SJSA1 (cell line): ENCODE measurements at regions not wholly inside any gene's neighbourhood (a gene's known extent, or its start where the extent isn't known, plus 50 kb on each side); places are given as distances from the start of the nearest gene placed in this dataset.
"Not testable (repeated sequence)": the region's sequence is repeated elsewhere in the genome, so short reads cannot be mapped to it uniquely, and the experiment has no call there.

Experiments used
- DNase-seq, 2 experiments: peaks; one replicate each; pipeline ENCODE4 v3.0.0-alpha.2; 2015 to 2020; ENCODE audit warnings: low spot score in 2 of 2, low read depth in 1 of 2
- H3K27ac ChIP-seq: fragments of 250-450 bp; sonication (Bioruptor Pico); 2 replicates; pipeline ENCODE4 v1.5.1; 2020; ENCODE audit warnings: mild to moderate bottlenecking, moderate library complexity
- H3K27me3 ChIP-seq: fragments of 250-450 bp; sonication (Bioruptor Pico); replicated peaks from 2 replicates; pipeline ENCODE4 v1.5.1; 2020; ENCODE audit warnings: mild to moderate bottlenecking, moderate library complexity
- H3K36me3 ChIP-seq: fragments of 250-450 bp; sonication (Bioruptor Pico); 2 replicates; pipeline ENCODE4 v1.5.1; 2020; ENCODE audit warnings: mild to moderate bottlenecking
- H3K4me1 ChIP-seq: fragments of 250-450 bp; sonication (Bioruptor Pico); replicated peaks from 2 replicates; pipeline ENCODE4 v1.6.1; 2021; ENCODE audit warnings: mild to moderate bottlenecking
- H3K4me3 ChIP-seq: fragments of 250-450 bp; sonication (Bioruptor Pico); 2 replicates; pipeline ENCODE4 v1.5.1; 2020; ENCODE audit warnings: mild to moderate bottlenecking
- H3K9me3 ChIP-seq: fragments of 250-450 bp; sonication (Bioruptor Pico); replicated peaks from 2 replicates; pipeline ENCODE4 v1.5.1; 2020; ENCODE audit warnings: mild to moderate bottlenecking

DNA sequence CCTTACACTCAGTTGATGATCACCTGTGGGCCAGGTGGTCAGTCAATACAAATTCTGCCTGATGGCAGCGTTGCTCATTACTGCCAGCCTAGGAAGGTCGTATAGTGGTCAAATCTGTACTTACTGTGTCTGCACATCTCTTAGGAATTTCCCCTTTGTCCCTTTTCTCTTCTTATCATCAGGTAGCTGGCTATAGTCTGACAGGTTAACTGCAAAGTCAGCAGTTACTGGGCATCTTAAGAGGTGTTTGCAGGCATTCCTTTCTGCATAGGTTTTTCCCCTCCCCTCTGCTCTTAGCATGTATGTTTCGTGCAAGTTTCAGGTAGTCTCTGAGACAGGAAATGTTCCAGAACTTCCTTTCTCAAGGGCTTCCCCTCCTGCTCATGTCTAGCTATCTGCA lies 298.7 kb downstream of the LRRIQ3 start:
- no peaks in the 10 kb centered on the region for H3K4me1 ChIP-seq
- no peak for DNase-seq
- H3K36me3 ChIP-seq: no peaks in the 10 kb centered on the region
- no peak overlapping the region for H3K27ac ChIP-seq
- no peaks in the 10 kb centered on the region for H3K9me3 ChIP-seq
- H3K27me3 ChIP-seq: no peaks in the 10 kb centered on the region
- H3K4me3 ChIP-seq: no peak overlapping the region

GRCh38 chr1:73898540-73898939 lies 299.4 kb downstream of the LRRIQ3 start:
- no peak for DNase-seq
- H3K9me3 ChIP-seq: no peaks in the 10 kb centered on the region
- H3K27ac ChIP-seq: no peak overlapping the region
- H3K36me3 ChIP-seq: no peaks in the 10 kb centered on the region
- H3K4me3 ChIP-seq: no peak overlapping the region
- H3K4me1 ChIP-seq: no peaks in the 10 kb centered on the region
- no peaks in the 10 kb centered on the region for H3K27me3 ChIP-seq

- Histone ChIP-seq H3K4me1 (no peaks in the 10 kb centered on the region), H3K4me3 (no peak overlapping the region), H3K36me3 (no peaks in the 10 kb centered on the region), H3K27ac (no peak overlapping the region), H3K9me3 (no peaks in the 10 kb centered on the region), H3K27me3 (no peaks in the 10 kb centered on the region)
- no peak for DNase-seq
Measured at GRCh38 chr1:73887412-73887811, 310.6 kb downstream of the LRRIQ3 start.

GRCh38 chr1:73886716-73887115 lies 311.3 kb downstream of the LRRIQ3 start:
- Histone ChIP-seq H3K9me3 (no peaks in the 10 kb centered on the region), H3K4me3 (no peak overlapping the region), H3K4me1 (no peaks in the 10 kb centered on the region), H3K36me3 (no peaks in the 10 kb centered on the region), H3K27me3 (no peaks in the 10 kb centered on the region), H3K27ac (no peak overlapping the region)
- no peak for DNase-seq

DNA sequence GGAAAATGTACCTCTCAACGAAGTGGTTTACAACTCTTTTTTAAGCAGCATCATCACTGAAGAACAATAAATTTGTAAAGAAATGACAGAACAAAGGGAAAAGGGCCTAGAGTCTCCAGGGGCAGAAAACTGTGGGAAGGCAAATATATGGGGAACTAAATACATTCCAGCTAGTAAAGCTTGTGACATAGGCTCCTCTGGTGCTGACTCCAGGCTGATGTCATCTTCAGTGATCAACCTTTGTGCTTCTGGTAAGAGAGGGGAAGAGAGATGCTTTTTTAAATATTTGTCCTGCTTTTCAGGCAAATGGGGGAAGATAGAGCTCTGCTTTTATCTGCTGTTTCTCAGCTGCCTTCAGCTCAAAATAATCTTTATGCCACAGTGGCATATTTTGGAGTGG lies 323.2 kb downstream of the LRRIQ3 start:
- Histone ChIP-seq H3K27ac (no peak overlapping the region), H3K9me3 (no peaks in the 10 kb centered on the region), H3K4me3 (no peak overlapping the region), H3K27me3 (no peaks in the 10 kb centered on the region), H3K4me1 (no peaks in the 10 kb centered on the region), H3K36me3 (no peaks in the 10 kb centered on the region)
- DNase-seq: no peak

GRCh38 chr1:73868810-73869336 lies 329.1 kb downstream of the LRRIQ3 start:
- Histone ChIP-seq H3K4me1 (no peaks in the 10 kb centered on the region), H3K4me3 (no peak overlapping the region), H3K36me3 (no peaks in the 10 kb centered on the region), H3K27ac (no peak overlapping the region), H3K9me3 (no peaks in the 10 kb centered on the region), H3K27me3 (no peaks in the 10 kb centered on the region)
- DNase-seq: no peak

DNA sequence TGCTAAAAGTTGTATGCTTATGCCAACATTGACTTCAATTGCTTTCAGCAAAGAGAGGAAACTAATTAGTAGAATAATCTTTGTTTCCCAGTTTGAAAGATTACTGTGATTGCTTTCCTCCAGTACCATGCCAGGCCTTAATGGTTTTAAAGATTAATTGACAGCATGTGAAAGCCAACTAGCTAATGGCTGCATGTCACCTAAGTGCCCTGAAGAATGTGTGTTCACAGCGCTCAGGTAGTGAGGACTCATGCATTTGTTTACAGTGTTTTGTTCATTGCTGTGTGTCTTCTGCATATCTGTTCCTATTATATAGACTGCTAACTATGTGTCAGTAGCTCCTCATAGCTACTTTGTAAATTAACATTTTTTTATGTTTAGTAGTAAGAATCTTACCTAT lies 335.6 kb downstream of the LRRIQ3 start:
- H3K4me3 ChIP-seq: no peak overlapping the region
- H3K9me3 ChIP-seq: no peaks in the 10 kb centered on the region
- no peak for DNase-seq

GRCh38 chr1:73860421-73860950 lies 337.5 kb downstream of the LRRIQ3 start:
- H3K4me3 ChIP-seq: no peak overlapping the region
- H3K27ac ChIP-seq: no peak overlapping the region
- no peak for DNase-seq
- H3K9me3 ChIP-seq: no peaks in the 10 kb centered on the region
- no peaks in the 10 kb centered on the region for H3K27me3 ChIP-seq
- H3K36me3 ChIP-seq: no peaks in the 10 kb centered on the region
- H3K4me1 ChIP-seq: no peaks in the 10 kb centered on the region

More for the DNA sequence above, 335.6 kb downstream of the LRRIQ3 start:
- Histone ChIP-seq H3K27ac (no peak overlapping the region), H3K4me1 (no peaks in the 10 kb centered on the region), H3K36me3 (no peaks in the 10 kb centered on the region), H3K27me3 (no peaks in the 10 kb centered on the region)

DNA sequence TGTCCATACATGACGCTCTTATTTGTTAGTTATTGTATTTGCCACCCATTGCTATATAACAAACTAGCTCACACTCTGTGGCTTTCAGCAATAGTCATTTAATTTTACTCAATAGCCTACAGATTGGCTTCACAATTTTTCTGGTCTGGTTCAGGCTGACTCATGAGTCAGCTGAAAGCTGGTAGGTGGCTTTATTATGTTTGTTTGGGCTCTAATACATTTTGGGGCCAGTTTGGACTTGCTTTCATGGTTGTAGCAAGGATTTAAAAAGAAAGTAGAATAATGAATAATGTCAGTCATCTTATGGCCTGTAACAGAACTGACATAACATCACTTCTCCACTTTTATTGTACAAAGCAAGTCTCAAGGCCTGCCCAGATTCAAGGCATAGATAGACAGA lies 338.7 kb downstream of the LRRIQ3 start:
- no peak overlapping the region for H3K27ac ChIP-seq

GRCh38 chr1:73854527-73854926 lies 343.4 kb downstream of the LRRIQ3 start:
- Histone ChIP-seq H3K4me1 (no peaks in the 10 kb centered on the region), H3K4me3 (no peak overlapping the region), H3K9me3 (no peaks in the 10 kb centered on the region), H3K27ac (no peak overlapping the region), H3K36me3 (no peaks in the 10 kb centered on the region), H3K27me3 (no peaks in the 10 kb centered on the region)
- DNase-seq: no peak

More for the DNA sequence above, 338.7 kb downstream of the LRRIQ3 start:
- no peak for DNase-seq
- Histone ChIP-seq H3K4me3 (no peak overlapping the region), H3K36me3 (no peaks in the 10 kb centered on the region), H3K4me1 (no peaks in the 10 kb centered on the region), H3K27me3 (no peaks in the 10 kb centered on the region), H3K9me3 (no peaks in the 10 kb centered on the region)

DNA sequence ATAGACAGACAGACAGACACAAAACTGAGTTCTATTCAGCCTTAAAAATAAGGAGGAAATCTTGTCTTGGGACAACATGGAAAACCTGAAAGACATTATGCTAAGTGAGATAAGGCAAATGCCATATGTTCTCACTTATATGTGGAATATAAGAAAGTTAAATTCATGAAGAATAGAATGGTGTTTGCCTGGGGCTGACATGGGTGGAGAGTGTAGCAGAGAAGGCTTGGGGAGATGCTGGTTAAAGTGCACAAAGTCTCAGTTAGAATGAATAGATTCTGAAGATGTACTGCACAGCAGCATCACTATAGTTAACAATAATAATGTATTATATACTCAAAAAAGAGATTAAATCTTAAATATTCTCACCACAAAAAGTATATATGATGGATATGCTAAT lies 355.5 kb downstream of the LRRIQ3 start:
- H3K27ac ChIP-seq: no peak overlapping the region
- no peaks in the 10 kb centered on the region for H3K9me3 ChIP-seq
- DNase-seq: no peak
- H3K4me3 ChIP-seq: no peak overlapping the region
- H3K4me1 ChIP-seq: no peaks in the 10 kb centered on the region
- no peaks in the 10 kb centered on the region for H3K27me3 ChIP-seq
- H3K36me3 ChIP-seq: no peaks in the 10 kb centered on the region

DNA sequence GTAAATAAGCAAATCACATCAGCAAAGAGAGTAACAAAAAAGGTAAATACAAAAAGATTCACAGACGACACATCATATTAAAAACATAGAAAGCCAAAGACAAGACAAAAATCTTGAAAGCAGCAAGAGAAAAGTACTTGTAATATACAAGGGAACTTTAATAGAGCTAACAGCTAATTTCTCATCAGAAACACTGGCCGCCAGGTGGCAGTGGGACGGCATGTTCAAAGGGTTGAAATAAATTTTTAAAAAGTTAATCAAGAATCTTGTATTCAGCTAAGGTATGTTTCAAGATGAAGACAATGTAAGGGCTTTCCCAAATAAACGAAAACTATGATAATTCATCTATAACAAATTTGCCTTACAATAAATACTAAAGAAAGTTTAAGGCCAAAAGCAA lies 358.1 kb downstream of the LRRIQ3 start:
- no peak overlapping the region for H3K27ac ChIP-seq
- no peaks in the 10 kb centered on the region for H3K27me3 ChIP-seq
- no peak overlapping the region for H3K4me3 ChIP-seq
- no peaks in the 10 kb centered on the region for H3K9me3 ChIP-seq
- no peaks in the 10 kb centered on the region for H3K36me3 ChIP-seq
- H3K4me1 ChIP-seq: no peaks in the 10 kb centered on the region
- peak in 1 of 2 experiments; percentile 5 for DNase-seq

GRCh38 chr1:73832276-73833181 lies 365.4 kb downstream of the LRRIQ3 start:
- no peak overlapping the region for H3K4me3 ChIP-seq
- no peak overlapping the region for H3K27ac ChIP-seq
- no peaks in the 10 kb centered on the region for H3K4me1 ChIP-seq
- no peak for DNase-seq
- H3K9me3 ChIP-seq: no peaks in the 10 kb centered on the region
- no peaks in the 10 kb centered on the region for H3K36me3 ChIP-seq
- no peaks in the 10 kb centered on the region for H3K27me3 ChIP-seq

DNA sequence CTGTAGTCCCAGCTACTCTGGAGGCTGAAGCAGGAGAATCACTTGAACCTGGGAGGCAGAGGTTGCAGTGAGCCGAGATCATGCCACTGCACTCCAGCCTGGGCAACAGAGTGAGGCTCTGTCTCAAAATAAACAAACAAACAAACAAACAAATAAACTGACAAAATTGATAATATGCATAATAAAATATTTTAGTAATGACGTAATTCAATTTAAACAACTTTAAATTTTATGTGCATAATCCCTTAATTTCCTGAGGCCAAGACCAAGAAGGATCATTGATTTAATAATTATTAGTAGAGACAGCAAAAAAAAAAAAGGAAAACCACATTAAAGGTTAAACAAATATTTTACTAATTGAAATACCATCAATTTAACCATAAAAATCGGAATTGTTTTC lies 370.7 kb downstream of the LRRIQ3 start:
- not testable (repeated sequence) for H3K4me3 ChIP-seq, H3K4me1 ChIP-seq, DNase-seq, H3K27ac ChIP-seq, H3K36me3 ChIP-seq, H3K9me3 ChIP-seq, H3K27me3 ChIP-seq
